Loucy (cell line): ENCODE measurements at regions not wholly inside any gene's neighbourhood (a gene's known extent, or its start where the extent isn't known, plus 50 kb on each side); places are given as distances from the start of the nearest gene placed in this dataset.
"Not testable (repeated sequence)": the region's sequence is repeated elsewhere in the genome, so short reads cannot be mapped to it uniquely, and the experiment has no call there.

Experiments used
- CTCF ChIP-seq: fragments of 200-600 bp; sonication (generic); conservative IDR thresholded peaks from 2 replicates; pipeline ENCODE4 v1.5.1; 2014; ENCODE audit warnings: mild to moderate bottlenecking, antibody characterized with exemption, low read length
- EZH2phosphoT487 ChIP-seq: fragments of 200-600 bp; IDR thresholded peaks from 2 replicates; pipeline ENCODE4 v1.6.1; 2018; ENCODE audit warnings: antibody characterized with exemption, mild to moderate bottlenecking, moderate library complexity, borderline replicate concordance

GRCh38 chr4:131729716-131730398 lies 1419.2 kb upstream of the PCDH10 start:
- not testable (repeated sequence) for TF ChIP-seq EZH2phosphoT487, CTCF
